ENCODE measurements at regions not wholly inside any gene's neighbourhood (a gene's known extent, or its start where the extent isn't known, plus 50 kb on each side); places are given as distances from the start of the nearest gene placed in this dataset.

DNA sequence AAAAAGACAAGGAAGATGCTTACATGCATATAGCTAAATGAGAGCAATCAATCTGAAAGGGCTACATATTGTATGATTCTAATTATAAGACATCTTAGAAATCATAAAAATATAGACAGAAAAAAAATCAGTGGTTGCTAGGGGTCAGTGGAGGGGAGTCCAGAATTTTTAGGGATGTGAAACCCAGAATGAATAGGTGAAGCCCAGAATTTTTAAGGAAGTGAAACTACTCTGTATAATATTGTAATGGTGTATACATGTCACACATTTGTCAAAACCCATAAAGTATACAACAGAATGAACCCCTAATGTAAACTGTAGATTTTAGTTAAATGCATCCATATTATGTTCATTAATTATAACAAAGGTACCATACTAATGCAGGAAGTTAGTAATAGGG is 713.2 kb downstream of the FLRT2 start:
- Mint-ChIP-seq H3K4me1 (ENCODE audit: unreplicated experiment) (no peaks in the 10 kb centered on the region), H3K36me3 (ENCODE audit: low read depth, unreplicated experiment) (no peaks in the 10 kb centered on the region), H3K27ac (ENCODE audit: unreplicated experiment) (no peak overlapping the region), H3K4me3 (ENCODE audit: unreplicated experiment) (no peak overlapping the region), H3K9me3 (ENCODE audit: unreplicated experiment) (no peaks in the 10 kb centered on the region), H3K27me3 (ENCODE audit: unreplicated experiment) (no peaks in the 10 kb centered on the region)
- TF ChIP-seq, protein P1, sequence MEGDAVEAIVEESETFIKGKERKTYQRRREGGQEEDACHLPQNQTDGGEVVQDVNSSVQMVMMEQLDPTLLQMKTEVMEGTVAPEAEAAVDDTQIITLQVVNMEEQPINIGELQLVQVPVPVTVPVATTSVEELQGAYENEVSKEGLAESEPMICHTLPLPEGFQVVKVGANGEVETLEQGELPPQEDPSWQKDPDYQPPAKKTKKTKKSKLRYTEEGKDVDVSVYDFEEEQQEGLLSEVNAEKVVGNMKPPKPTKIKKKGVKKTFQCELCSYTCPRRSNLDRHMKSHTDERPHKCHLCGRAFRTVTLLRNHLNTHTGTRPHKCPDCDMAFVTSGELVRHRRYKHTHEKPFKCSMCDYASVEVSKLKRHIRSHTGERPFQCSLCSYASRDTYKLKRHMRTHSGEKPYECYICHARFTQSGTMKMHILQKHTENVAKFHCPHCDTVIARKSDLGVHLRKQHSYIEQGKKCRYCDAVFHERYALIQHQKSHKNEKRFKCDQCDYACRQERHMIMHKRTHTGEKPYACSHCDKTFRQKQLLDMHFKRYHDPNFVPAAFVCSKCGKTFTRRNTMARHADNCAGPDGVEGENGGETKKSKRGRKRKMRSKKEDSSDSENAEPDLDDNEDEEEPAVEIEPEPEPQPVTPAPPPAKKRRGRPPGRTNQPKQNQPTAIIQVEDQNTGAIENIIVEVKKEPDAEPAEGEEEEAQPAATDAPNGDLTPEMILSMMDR (IDR thresholded peaks at IDR 0.05; ENCODE audit: unreplicated experiment) = no peak
- no peak for DNase-seq (ENCODE audit: low spot score)

DNA sequence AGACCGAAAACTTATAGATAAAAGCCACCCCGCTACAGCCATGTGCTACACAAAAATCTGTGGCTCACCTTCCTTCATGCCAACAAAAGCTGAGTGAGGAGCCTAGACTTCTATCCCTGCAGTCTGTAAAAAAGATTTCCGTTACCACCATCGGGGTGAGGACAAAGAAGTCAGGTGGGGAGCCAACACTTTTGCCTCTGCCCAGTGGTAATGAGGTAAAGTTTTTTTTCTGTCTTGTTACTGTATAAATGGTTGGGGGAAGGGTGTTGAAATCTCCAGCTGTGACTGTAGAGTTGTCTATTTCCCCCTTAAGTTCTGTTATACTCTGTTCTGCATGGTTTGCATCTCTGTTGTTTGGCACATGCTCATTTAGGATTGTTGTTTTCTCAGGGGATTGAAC is 707.8 kb downstream of the FLRT2 start:
- TF ChIP-seq, protein P1 (IDR thresholded peaks at IDR 0.05; ENCODE audit: unreplicated experiment) = no peak
- Mint-ChIP-seq H3K36me3 (ENCODE audit: low read depth, unreplicated experiment) (no peaks in the 10 kb centered on the region), H3K27ac (ENCODE audit: unreplicated experiment) (no peak overlapping the region), H3K4me1 (ENCODE audit: unreplicated experiment) (peaks cover 3% of the 10 kb centered on the region), H3K27me3 (ENCODE audit: unreplicated experiment) (no peaks in the 10 kb centered on the region), H3K9me3 (ENCODE audit: unreplicated experiment) (no peaks in the 10 kb centered on the region), H3K4me3 (ENCODE audit: unreplicated experiment) (no peak overlapping the region)
- no peak for DNase-seq (ENCODE audit: low spot score)

DNA sequence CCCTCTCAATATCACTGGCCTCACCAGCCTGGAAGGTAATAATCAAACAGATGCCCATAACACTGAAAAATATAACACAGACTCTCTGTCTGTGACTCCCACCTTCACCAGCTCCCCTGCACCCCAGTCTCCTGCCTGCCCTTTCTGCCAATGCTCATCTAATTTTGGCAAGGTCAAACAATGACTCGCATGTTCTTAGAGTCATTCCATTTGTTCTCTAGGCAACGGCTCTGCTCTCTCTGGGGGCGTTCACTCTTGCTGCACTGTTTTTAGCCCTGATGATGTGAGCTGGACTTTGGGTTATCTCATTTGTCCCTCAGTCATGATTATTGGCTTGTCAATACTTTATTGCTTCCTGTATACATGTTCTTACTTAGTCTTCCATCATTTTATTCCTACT is 691.8 kb downstream of the FLRT2 start:
- Mint-ChIP-seq H3K36me3 (ENCODE audit: low read depth, unreplicated experiment) (no peaks in the 10 kb centered on the region), H3K4me3 (ENCODE audit: unreplicated experiment) (no peak overlapping the region), H3K4me1 (ENCODE audit: unreplicated experiment) (peaks cover 4% of the 10 kb centered on the region), H3K9me3 (ENCODE audit: unreplicated experiment) (no peaks in the 10 kb centered on the region), H3K27ac (ENCODE audit: unreplicated experiment) (no peak overlapping the region), H3K27me3 (ENCODE audit: unreplicated experiment) (no peaks in the 10 kb centered on the region)
- TF ChIP-seq, protein P1 (IDR thresholded peaks at IDR 0.05; ENCODE audit: unreplicated experiment) = no peak
- DNase-seq (ENCODE audit: low spot score) = no peak

DNA sequence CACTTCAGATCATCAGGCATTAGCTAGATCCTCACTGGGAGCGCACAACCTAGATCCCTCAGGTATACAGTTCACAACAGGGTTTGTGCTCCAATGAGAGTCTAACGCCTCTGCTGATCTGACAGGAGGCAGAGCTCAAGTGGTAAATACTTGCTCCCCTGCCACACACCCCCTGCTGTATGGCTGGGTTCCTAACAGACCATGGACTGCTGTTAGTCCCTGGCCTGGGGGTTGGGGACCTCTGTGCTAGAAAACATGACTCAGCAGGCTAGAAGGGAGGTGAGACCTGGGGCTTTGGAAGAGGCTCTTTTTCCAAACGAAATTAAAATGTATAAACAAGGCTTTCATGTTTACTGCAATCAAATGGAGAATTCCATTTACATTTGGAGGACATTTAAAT is 691.1 kb downstream of the FLRT2 start:
- TF ChIP-seq, protein P1 (IDR thresholded peaks at IDR 0.05; ENCODE audit: unreplicated experiment) = no peak
- Mint-ChIP-seq H3K4me1 (ENCODE audit: unreplicated experiment) (peaks cover 4% of the 10 kb centered on the region), H3K27ac (ENCODE audit: unreplicated experiment) (no peak overlapping the region)

DNA sequence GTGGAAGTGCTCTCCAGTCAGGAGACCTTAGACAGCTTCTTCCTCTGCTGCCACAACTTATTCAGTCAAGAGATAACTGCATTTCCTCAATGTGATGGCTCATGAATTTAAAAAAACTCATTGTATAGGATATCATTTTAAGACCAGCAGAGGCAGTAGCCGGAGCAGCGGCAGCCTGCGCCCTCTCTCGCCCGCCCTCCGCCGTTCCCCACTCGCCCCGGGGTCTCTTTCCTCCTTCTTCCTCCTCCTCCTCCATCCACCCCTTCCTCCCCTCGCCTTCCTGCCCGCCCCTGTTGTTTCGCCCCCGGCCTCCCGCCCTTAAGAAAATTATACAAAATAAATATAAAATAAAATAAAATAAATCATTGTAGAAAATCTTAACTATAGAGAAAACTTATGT is 687.6 kb downstream of the FLRT2 start:
- DNase-seq (ENCODE audit: low spot score) = no peak
- TF ChIP-seq, protein P1 (IDR thresholded peaks at IDR 0.05; ENCODE audit: unreplicated experiment) = no peak
- Mint-ChIP-seq H3K9me3 (ENCODE audit: unreplicated experiment) (no peaks in the 10 kb centered on the region), H3K27ac (ENCODE audit: unreplicated experiment) (no peak overlapping the region), H3K36me3 (ENCODE audit: low read depth, unreplicated experiment) (no peaks in the 10 kb centered on the region), H3K4me1 (ENCODE audit: unreplicated experiment) (no peaks in the 10 kb centered on the region), H3K4me3 (ENCODE audit: unreplicated experiment) (no peak overlapping the region), H3K27me3 (ENCODE audit: unreplicated experiment) (no peaks in the 10 kb centered on the region)

More for the DNA sequence above, 691.1 kb downstream of the FLRT2 start:
- H3K27me3 Mint-ChIP-seq (ENCODE audit: unreplicated experiment) = no peaks in the 10 kb centered on the region
- H3K9me3 Mint-ChIP-seq (ENCODE audit: unreplicated experiment) = no peaks in the 10 kb centered on the region
- H3K36me3 Mint-ChIP-seq (ENCODE audit: low read depth, unreplicated experiment) = no peaks in the 10 kb centered on the region
- DNase-seq (ENCODE audit: low spot score) = no peak
- no peak overlapping the region for H3K4me3 Mint-ChIP-seq (ENCODE audit: unreplicated experiment)
